ENCODE measurements at regions not wholly inside any gene's neighbourhood (a gene's known extent, or its start where the extent isn't known, plus 50 kb on each side); places are given as distances from the start of the nearest gene placed in this dataset.
"Not testable (repeated sequence)": the region's sequence is repeated elsewhere in the genome, so short reads cannot be mapped to it uniquely, and the experiment has no call there.

DNA sequence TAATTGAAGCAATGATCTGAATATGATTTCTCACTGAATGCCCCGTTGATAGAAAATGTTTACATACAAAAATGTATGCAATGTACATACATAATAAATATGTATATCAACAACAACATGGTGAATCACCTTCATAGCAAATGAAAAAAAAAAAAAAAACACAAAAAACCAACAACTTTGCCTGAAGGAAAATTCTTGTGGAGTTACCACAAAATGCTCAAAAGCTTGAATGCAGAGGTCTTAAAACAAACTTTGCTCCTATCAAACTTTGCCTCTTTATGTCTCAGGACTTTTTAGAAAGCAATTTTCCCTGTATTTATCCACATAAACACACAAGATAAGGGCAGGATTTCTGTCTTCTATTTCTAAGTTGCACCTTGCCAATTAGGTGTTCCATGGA lies 92.9 kb upstream of the SIX2 start:
- TF ChIP-seq, protein P1, sequence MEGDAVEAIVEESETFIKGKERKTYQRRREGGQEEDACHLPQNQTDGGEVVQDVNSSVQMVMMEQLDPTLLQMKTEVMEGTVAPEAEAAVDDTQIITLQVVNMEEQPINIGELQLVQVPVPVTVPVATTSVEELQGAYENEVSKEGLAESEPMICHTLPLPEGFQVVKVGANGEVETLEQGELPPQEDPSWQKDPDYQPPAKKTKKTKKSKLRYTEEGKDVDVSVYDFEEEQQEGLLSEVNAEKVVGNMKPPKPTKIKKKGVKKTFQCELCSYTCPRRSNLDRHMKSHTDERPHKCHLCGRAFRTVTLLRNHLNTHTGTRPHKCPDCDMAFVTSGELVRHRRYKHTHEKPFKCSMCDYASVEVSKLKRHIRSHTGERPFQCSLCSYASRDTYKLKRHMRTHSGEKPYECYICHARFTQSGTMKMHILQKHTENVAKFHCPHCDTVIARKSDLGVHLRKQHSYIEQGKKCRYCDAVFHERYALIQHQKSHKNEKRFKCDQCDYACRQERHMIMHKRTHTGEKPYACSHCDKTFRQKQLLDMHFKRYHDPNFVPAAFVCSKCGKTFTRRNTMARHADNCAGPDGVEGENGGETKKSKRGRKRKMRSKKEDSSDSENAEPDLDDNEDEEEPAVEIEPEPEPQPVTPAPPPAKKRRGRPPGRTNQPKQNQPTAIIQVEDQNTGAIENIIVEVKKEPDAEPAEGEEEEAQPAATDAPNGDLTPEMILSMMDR (IDR thresholded peaks at IDR 0.05; ENCODE audit: borderline replicate concordance, insufficient read depth, low read depth, low read length) = no peak

DNA sequence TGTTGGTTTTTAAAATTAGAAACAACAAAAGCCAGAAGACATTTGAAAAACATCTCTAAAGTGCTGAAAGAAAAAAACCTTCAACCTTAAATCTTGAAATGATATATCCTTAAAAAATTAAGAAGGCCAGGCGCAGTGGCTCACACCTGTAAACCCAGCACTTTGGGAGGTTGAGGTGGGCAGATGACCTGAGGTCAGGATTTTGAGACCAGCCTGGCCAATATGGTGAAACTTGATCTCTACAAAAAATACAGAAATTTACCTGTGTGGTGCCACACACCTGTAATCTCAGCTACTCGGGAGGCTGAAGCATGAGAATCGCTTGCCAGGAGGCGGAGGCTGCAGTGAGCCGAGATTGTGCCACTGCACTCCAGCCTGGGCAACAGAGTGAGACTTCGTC lies 87.7 kb upstream of the SIX2 start:
- no peak overlapping the region for H3K4me3 ChIP-seq (ENCODE audit: low read depth, low read length)
- TF ChIP-seq, protein P1 (IDR thresholded peaks at IDR 0.05; ENCODE audit: borderline replicate concordance, insufficient read depth, low read depth, low read length) = no peak

More for the DNA sequence above, 92.9 kb upstream of the SIX2 start:
- no peak overlapping the region for H3K4me3 ChIP-seq (ENCODE audit: low read depth, low read length)

DNA sequence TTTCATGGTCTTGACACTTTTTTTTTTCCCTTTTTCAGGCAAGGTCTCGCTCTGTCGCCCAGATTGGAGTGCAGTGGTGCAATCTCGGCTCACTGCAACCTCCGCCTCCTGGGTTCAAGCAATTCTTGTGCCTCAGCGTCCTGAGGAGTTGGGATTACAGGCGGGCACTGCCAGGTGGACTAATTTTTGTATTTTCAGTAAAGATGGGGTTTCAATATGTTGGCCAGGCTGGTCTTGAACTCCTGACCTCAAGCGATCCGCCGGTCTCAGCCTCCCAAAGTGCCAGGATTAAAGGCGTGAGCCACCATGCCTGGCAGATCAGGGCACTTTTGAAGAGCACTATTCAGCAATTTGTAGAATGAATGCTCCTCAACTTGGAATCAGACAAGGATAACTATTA lies 86.8 kb upstream of the SIX2 start:
- not testable (repeated sequence) for H3K4me3 ChIP-seq (ENCODE audit: low read depth, low read length)

- TF ChIP-seq, protein P1 (IDR thresholded peaks at IDR 0.05; ENCODE audit: borderline replicate concordance, insufficient read depth, low read depth, low read length) = no peak
- no peak overlapping the region for H3K4me3 ChIP-seq (ENCODE audit: low read depth, low read length)
Measured at GRCh38 chr2:45093663-45094062, 84.4 kb upstream of the SIX2 start.

DNA sequence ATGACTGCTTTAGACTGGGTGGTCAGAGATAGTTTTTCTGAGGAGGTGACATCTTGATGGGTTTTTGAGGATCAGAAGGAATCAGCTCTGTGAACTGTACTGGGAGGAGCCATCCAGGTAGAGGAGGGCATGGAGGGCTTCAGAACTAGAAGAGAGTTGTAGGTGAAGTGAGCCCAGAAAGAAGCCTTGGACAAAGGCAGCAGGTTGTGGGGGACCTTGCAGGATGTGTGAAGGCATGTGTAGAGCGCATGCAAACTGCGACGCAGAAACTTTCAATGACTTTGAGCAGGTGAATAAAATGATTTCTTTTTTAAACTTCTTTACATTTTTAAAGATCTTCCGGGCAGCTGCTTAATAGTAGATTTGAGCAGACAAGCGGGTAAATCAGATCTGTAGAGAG lies 83.9 kb upstream of the SIX2 start:
- no peak overlapping the region for H3K4me3 ChIP-seq (ENCODE audit: low read depth, low read length)
- TF ChIP-seq, protein P1 (IDR thresholded peaks at IDR 0.05; ENCODE audit: borderline replicate concordance, insufficient read depth, low read depth, low read length) = no peak

DNA sequence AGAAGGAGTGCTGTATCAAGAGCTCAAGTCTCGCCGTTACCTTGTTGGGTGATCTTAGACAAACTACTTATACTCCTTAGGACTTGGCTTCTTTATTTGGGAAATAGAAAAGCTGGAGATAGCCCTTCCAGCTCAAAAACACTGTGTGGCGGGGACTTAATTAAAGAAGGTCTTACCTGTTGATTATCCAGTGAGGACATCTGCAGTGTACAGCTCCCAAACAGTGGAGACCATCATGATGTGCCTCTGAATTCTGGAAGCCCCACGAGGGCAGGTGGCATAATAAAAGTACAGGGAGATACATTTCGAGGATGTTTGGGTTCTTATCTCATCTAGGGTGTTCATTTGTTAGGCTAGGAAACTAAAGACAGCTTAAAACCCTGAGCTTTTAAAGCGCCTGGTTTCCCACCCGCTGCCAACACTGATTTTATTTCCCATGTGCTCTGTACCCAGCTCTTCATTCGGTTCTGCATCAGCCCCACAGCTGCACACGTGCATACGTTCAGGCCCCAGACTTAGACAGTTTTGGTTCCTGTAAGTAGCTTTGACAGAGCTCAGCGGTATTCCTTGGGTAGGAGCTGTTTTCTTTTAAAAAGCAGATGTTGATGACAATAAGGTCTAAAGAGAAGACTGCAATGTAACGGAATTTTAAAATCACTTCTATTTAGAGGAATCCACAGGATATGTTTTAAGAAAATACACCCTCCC lies 80.5 kb upstream of the SIX2 start:
- TF ChIP-seq, protein P1 (IDR thresholded peaks at IDR 0.05; ENCODE audit: borderline replicate concordance, insufficient read depth, low read depth, low read length) = no peak
- no peak overlapping the region for H3K4me3 ChIP-seq (ENCODE audit: low read depth, low read length)

- no peak overlapping the region for H3K4me3 ChIP-seq (ENCODE audit: low read depth, low read length)
- TF ChIP-seq, protein P1 (IDR thresholded peaks at IDR 0.05; ENCODE audit: borderline replicate concordance, insufficient read depth, low read depth, low read length) = no peak
Measured at GRCh38 chr2:45085487-45085886, 76.2 kb upstream of the SIX2 start.
